ENCODE measurements at regions not wholly inside any gene's neighbourhood (a gene's known extent, or its start where the extent isn't known, plus 50 kb on each side); places are given as distances from the start of the nearest gene placed in this dataset.

DNA sequence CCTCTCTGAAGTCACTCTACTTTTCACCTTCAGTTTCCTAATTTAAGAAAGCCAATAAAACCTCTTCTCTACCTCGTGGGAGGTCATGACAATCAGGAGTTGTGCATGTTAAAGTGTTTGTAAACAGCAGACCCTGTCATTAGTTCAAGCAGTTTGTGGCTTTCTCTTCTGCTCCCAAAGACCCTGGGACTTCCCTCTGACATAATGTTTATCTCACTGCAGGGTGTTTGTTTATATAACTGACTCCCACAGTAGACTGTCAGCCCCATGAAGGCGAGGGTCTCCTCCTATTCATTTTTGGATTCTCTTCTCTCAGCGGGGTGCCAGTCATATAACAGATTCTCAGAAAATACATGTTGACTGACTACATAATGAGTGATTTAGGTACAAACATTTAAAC lies 360.0 kb upstream of the ZNF462 start:
- TF ChIP-seq ZBTB7A (IDR thresholded peaks at IDR 0.05; ENCODE audit: low read depth) (no peak), NFIC (IDR thresholded peaks at IDR 0.05) (no peak), FOXM1 (IDR thresholded peaks at IDR 0.05; ENCODE audit: borderline replicate concordance, low read depth) (no peak), EP300 (IDR thresholded peaks at IDR 0.05; ENCODE audit: borderline replicate concordance) (no peak), YY1 (IDR thresholded peaks at IDR 0.05; ENCODE audit: low read depth) (no peak), RAD21 (IDR thresholded peaks at IDR 0.05; ENCODE audit: low read depth) (no peak), EGR1 (IDR thresholded peaks at IDR 0.05) (no peak), TCF12 (IDR thresholded peaks at IDR 0.05; ENCODE audit: low read depth) (no peak), CREB1 (IDR thresholded peaks at IDR 0.05; ENCODE audit: low read depth) (no peak), CEBPB (IDR thresholded peaks at IDR 0.05) (no peak), TEAD4 (IDR thresholded peaks at IDR 0.05) (no peak)
- TF ChIP-seq, protein P1, sequence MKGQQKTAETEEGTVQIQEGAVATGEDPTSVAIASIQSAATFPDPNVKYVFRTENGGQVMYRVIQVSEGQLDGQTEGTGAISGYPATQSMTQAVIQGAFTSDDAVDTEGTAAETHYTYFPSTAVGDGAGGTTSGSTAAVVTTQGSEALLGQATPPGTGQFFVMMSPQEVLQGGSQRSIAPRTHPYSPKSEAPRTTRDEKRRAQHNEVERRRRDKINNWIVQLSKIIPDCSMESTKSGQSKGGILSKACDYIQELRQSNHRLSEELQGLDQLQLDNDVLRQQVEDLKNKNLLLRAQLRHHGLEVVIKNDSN (IDR thresholded peaks at IDR 0.05): no peak

DNA sequence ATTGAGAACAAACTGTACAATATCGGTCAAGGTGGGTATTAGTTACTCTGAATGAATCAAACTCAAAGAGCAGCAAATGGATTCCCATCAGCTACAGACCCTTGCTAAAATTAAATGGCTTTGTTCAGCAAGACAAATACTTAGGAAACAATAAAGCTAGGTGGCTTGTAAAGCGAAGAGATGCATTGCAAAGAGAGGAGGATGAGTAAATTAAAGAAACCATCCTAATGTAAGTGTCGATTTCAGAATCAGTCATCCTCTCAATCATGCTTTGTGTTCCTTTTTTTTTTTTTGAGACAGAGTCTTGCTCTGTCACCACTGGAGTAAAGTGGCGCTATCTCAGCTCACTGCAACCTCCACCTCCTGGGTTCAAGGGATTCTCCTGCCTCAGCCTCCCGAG lies 359.2 kb upstream of the ZNF462 start:
- no peak for TF ChIP-seq EP300 (IDR thresholded peaks at IDR 0.05; ENCODE audit: borderline replicate concordance)
- TF ChIP-seq RAD21 (IDR thresholded peaks at IDR 0.05; ENCODE audit: low read depth): no peak
- no peak for TF ChIP-seq CREB1 (IDR thresholded peaks at IDR 0.05; ENCODE audit: low read depth)
- TF ChIP-seq FOXM1 (IDR thresholded peaks at IDR 0.05; ENCODE audit: borderline replicate concordance, low read depth): no peak
- TF ChIP-seq, protein P2, sequence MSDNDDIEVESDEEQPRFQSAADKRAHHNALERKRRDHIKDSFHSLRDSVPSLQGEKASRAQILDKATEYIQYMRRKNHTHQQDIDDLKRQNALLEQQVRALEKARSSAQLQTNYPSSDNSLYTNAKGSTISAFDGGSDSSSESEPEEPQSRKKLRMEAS (IDR thresholded peaks at IDR 0.05): no peak
- no peak for TF ChIP-seq TAF1 (IDR thresholded peaks at IDR 0.05; ENCODE audit: low read depth)
- no peak for TF ChIP-seq TEAD4 (IDR thresholded peaks at IDR 0.05)
- TF ChIP-seq YY1 (IDR thresholded peaks at IDR 0.05; ENCODE audit: low read depth): no peak
- no peak for TF ChIP-seq ZBTB7A (IDR thresholded peaks at IDR 0.05; ENCODE audit: low read depth)
- TF ChIP-seq NFIC (IDR thresholded peaks at IDR 0.05): no peak
- TF ChIP-seq, protein P3, sequence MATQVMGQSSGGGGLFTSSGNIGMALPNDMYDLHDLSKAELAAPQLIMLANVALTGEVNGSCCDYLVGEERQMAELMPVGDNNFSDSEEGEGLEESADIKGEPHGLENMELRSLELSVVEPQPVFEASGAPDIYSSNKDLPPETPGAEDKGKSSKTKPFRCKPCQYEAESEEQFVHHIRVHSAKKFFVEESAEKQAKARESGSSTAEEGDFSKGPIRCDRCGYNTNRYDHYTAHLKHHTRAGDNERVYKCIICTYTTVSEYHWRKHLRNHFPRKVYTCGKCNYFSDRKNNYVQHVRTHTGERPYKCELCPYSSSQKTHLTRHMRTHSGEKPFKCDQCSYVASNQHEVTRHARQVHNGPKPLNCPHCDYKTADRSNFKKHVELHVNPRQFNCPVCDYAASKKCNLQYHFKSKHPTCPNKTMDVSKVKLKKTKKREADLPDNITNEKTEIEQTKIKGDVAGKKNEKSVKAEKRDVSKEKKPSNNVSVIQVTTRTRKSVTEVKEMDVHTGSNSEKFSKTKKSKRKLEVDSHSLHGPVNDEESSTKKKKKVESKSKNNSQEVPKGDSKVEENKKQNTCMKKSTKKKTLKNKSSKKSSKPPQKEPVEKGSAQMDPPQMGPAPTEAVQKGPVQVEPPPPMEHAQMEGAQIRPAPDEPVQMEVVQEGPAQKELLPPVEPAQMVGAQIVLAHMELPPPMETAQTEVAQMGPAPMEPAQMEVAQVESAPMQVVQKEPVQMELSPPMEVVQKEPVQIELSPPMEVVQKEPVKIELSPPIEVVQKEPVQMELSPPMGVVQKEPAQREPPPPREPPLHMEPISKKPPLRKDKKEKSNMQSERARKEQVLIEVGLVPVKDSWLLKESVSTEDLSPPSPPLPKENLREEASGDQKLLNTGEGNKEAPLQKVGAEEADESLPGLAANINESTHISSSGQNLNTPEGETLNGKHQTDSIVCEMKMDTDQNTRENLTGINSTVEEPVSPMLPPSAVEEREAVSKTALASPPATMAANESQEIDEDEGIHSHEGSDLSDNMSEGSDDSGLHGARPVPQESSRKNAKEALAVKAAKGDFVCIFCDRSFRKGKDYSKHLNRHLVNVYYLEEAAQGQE (IDR thresholded peaks at IDR 0.05; ENCODE audit: low read depth): no peak
- TF ChIP-seq EGR1 (IDR thresholded peaks at IDR 0.05): no peak
- TF ChIP-seq, protein P1 (IDR thresholded peaks at IDR 0.05): no peak
- TF ChIP-seq CEBPB (IDR thresholded peaks at IDR 0.05): no peak
- TF ChIP-seq TCF12 (IDR thresholded peaks at IDR 0.05; ENCODE audit: low read depth): no peak

DNA sequence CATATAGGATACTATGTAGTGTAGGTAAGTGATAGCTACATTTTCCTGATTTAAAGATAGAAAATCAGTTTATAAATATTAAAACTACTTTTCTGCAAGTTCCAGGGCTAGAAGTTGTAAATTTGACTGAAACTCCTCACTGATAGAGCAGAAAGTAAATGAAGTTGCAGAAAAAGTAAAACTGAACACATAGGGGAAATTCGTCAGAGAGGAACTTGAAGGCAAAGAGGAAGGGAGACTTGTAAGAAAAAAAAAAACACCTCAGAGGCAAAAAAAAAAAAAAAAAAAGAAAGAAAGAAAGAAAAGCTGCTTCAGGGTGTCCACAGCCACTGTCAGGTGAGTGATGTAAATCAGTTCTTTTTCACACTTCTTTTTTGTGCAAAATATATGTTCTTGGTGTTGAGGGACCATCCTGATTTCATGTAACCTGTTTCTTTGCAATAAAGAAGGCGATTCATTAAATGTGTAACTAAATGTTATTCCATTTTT lies 336.2 kb upstream of the ZNF462 start:
- no peak for TF ChIP-seq CEBPB (IDR thresholded peaks at IDR 0.05)
- no peak for TF ChIP-seq FOXM1 (IDR thresholded peaks at IDR 0.05; ENCODE audit: borderline replicate concordance, low read depth)
- no peak for TF ChIP-seq TEAD4 (IDR thresholded peaks at IDR 0.05)

DNA sequence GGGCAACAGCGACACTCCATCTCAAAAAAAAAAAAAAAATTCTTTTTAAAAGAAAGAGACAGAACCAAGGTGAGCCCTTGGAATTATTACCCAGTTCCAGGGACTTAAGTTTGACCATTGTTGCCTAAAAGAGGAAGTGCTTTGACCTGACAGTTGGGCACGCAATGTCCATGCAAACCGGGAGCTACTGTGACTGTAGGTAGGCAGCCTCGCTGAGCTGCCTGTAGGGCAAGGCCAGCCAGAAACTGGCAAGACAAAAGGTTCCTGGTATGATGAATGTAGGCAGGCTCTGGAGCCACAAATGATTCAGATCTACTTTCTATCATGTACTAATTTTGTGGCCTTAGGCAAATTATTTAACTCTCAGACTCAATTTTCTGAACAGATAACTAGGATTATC lies 334.8 kb upstream of the ZNF462 start:
- TF ChIP-seq, protein P1 (IDR thresholded peaks at IDR 0.05): no peak
- TF ChIP-seq RAD21 (IDR thresholded peaks at IDR 0.05; ENCODE audit: low read depth) (no peak), ZBTB7A (IDR thresholded peaks at IDR 0.05; ENCODE audit: low read depth) (no peak), NFIC (IDR thresholded peaks at IDR 0.05) (no peak), EP300 (IDR thresholded peaks at IDR 0.05; ENCODE audit: borderline replicate concordance) (no peak), TAF1 (IDR thresholded peaks at IDR 0.05; ENCODE audit: low read depth) (no peak), YY1 (IDR thresholded peaks at IDR 0.05; ENCODE audit: low read depth) (no peak), EGR1 (IDR thresholded peaks at IDR 0.05) (no peak), CEBPB (IDR thresholded peaks at IDR 0.05) (no peak), CREB1 (IDR thresholded peaks at IDR 0.05; ENCODE audit: low read depth) (no peak), TCF12 (IDR thresholded peaks at IDR 0.05; ENCODE audit: low read depth) (no peak)
- TF ChIP-seq, protein P3 (IDR thresholded peaks at IDR 0.05; ENCODE audit: low read depth): no peak

DNA sequence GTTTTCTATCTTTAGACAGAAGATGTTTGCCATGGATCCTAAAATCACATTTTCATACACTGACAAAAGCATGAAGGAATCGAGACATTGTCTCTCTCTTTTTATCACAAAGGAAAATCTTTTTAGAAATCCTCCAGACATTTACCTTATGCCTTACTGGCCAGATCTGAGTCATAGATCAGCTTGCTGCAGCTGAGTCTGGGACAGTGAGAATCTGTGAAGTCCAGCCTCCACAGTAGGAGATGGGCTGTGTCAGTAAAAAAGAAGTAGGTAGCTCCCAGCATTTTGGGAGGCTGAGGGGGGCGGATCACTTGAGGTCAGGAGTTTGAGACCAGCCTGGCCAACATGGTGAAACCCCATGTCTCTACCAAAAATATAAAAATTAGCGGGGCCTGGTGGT lies 333.4 kb upstream of the ZNF462 start:
- TF ChIP-seq YY1 (IDR thresholded peaks at IDR 0.05; ENCODE audit: low read depth): no peak
- TF ChIP-seq RAD21 (IDR thresholded peaks at IDR 0.05; ENCODE audit: low read depth): no peak
- no peak for TF ChIP-seq EGR1 (IDR thresholded peaks at IDR 0.05)
- no peak for TF ChIP-seq CREB1 (IDR thresholded peaks at IDR 0.05; ENCODE audit: low read depth)
- TF ChIP-seq, protein P1 (IDR thresholded peaks at IDR 0.05): no peak
- TF ChIP-seq, protein P3 (IDR thresholded peaks at IDR 0.05; ENCODE audit: low read depth): no peak
- TF ChIP-seq EP300 (IDR thresholded peaks at IDR 0.05; ENCODE audit: borderline replicate concordance): no peak
- TF ChIP-seq TCF12 (IDR thresholded peaks at IDR 0.05; ENCODE audit: low read depth): no peak
- no peak for TF ChIP-seq CEBPB (IDR thresholded peaks at IDR 0.05)
- TF ChIP-seq, protein P2 (IDR thresholded peaks at IDR 0.05): no peak
